Esophagus squamous epithelium (tissue), 4 donors: ENCODE measurements at regions not wholly inside any gene's neighbourhood (a gene's known extent, or its start where the extent isn't known, plus 50 kb on each side); places are given as distances from the start of the nearest gene placed in this dataset.

Experiments
- CTCF ChIP-seq, 6 experiments: fragments of 450-650 bp in 4 of 6; fragments of 200-600 bp in 2 of 6; sonication (generic) in 2 of 6; IDR thresholded peaks; one replicate each; pipeline ENCODE4 v1.5.1; 2016 to 2019; ENCODE audit warnings: antibody characterized with exemption in 6 of 6, mild to moderate bottlenecking in 4 of 6, moderate library complexity in 4 of 6
- POLR2A ChIP-seq, 4 donors: fragments of 450-650 bp; IDR thresholded peaks; one replicate each; pipeline ENCODE4 v1.6.1; 2017; ENCODE audit warnings: antibody characterized with exemption in 4 of 4, mild to moderate bottlenecking in 4 of 4, moderate library complexity in 3 of 4

GRCh38 chr18:60754413-60755009 lies 381.9 kb upstream of the MC4R start:
- TF ChIP-seq CTCF (IDR thresholded peaks at IDR 0.05) = no peak
- TF ChIP-seq POLR2A (IDR thresholded peaks at IDR 0.05) = no peak
